CD8-positive, alpha-beta memory T cell (primary cell): ENCODE measurements at regions not wholly inside any gene's neighbourhood (a gene's known extent, or its start where the extent isn't known, plus 50 kb on each side); places are given as distances from the start of the nearest gene placed in this dataset.

Experiments
- CTCF ChIA-PET: fragments of 350-600 bp; sonication (Branson Sonifier 250); formaldehyde crosslinking; loops from one replicate; lab custom pipeline; 2021; ENCODE audit warnings: antibody characterized with exemption; lab: Charles Lee
- POLR2A ChIA-PET: fragments of 350-600 bp; sonication (Branson Sonifier 250); formaldehyde crosslinking; loops from one replicate; lab custom pipeline; 2021; ENCODE audit warnings: antibody characterized with exemption; lab: Charles Lee
- DNase-seq, 5 donors: peaks; one replicate each; pipeline versions ENCODE4 v3.0.0 to v3.0.0-alpha.2; 2020 to 2022; ENCODE audit warnings: mixed read lengths in 1 of 5
- H3K27ac ChIP-seq: one replicate; pipeline ENCODE4 v1.7.0; 2013; ENCODE audit warnings: low read depth, mild to moderate bottlenecking, low read length, moderate library complexity
- H3K27me3 ChIP-seq: 2 replicates; pipeline ENCODE4 v1.7.0; 2013; ENCODE audit warnings: low read length, mild to moderate bottlenecking; ENCODE audit not compliant: insufficient read depth, poor library complexity, severe bottlenecking
- H3K36me3 ChIP-seq: 2 replicates; pipeline ENCODE4 v1.7.0; 2013; ENCODE audit warnings: mild to moderate bottlenecking, low read length, moderate library complexity; ENCODE audit not compliant: insufficient read depth
- H3K4me1 ChIP-seq: 2 replicates; pipeline ENCODE4 v1.7.0; 2013; ENCODE audit warnings: mild to moderate bottlenecking, low read length, moderate library complexity; ENCODE audit not compliant: insufficient read depth
- H3K4me3 ChIP-seq: 2 replicates; pipeline ENCODE4 v1.7.0; 2013; ENCODE audit warnings: mild to moderate bottlenecking, low read length
- H3K9me3 ChIP-seq: 2 replicates; pipeline ENCODE4 v1.7.0; 2013; ENCODE audit warnings: mild to moderate bottlenecking, low read length
- H3K27ac Mint-ChIP-seq, 8 donors: one replicate each; pipeline ENCODE4 v1.8.0; 2020 to 2021; ENCODE audit warnings: mixed read lengths in 8 of 8, mild to moderate bottlenecking in 6 of 8, inconsistent platforms in 3 of 8, moderate library complexity in 3 of 8
- H3K27me3 Mint-ChIP-seq, 2 donors: one replicate each; pipeline ENCODE4 v1.8.0; 2020 to 2021; ENCODE audit warnings: mixed read lengths in 2 of 2, mild to moderate bottlenecking in 1 of 2, moderate library complexity in 1 of 2
- H3K36me3 Mint-ChIP-seq, 3 donors: one replicate each; pipeline ENCODE4 v1.8.0; 2020 to 2021; ENCODE audit warnings: mixed read lengths in 3 of 3, inconsistent platforms in 1 of 3, mild to moderate bottlenecking in 1 of 3
- H3K4me1 Mint-ChIP-seq, 3 donors: one replicate each; pipeline ENCODE4 v1.8.0; 2020 to 2021; ENCODE audit warnings: mixed read lengths in 3 of 3, inconsistent platforms in 1 of 3, mild to moderate bottlenecking in 1 of 3
- H3K4me3 Mint-ChIP-seq, 7 donors: one replicate each; pipeline ENCODE4 v1.8.0; 2020 to 2021; ENCODE audit warnings: mixed read lengths in 7 of 7, mild to moderate bottlenecking in 6 of 7, moderate library complexity in 4 of 7, inconsistent platforms in 2 of 7
- H3K9me3 Mint-ChIP-seq, 5 donors: one replicate each; pipeline ENCODE4 v1.8.0; 2020 to 2022; ENCODE audit warnings: mixed read lengths in 5 of 5, mild to moderate bottlenecking in 3 of 5, moderate library complexity in 2 of 5, inconsistent platforms in 1 of 5

DNA sequence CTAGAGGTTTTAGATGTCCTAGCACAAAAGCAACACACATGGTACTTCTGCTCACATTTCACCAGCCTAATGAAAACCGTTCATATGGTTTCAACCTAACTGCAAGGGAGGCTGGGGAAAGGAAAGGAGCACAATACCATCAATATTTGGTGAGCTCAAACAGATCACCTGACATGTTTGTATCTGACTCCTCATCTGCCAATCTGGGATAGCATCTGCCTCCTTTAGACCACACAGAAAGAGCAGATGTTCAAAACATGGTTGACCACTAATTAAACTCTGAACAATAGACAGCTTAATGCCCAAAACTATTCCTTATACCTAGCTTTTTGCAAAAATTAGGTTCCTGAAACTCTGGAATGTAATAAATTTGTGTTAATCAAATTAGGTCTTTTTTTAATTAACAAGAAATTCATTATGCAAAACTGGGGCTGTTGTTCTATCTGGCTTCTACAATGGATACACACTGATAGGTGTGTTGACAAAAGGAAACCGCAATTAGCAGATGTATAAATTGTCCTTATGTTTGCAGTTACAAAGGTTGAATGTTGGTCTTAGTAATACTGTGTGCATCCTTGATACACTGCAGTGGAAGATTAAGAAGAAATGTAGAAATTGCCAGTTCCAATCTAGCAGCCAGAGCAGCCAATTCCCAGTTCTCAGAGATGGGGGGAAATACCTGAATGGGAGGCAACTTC lies 89.3 kb downstream of the DUSP6 start:
- Mint-ChIP-seq H3K27me3 (peaks cover 3 to 5% of the 10 kb centered on the region in 2 donors), H3K9me3 (no peaks in the 10 kb centered on the region), H3K27ac (no peak overlapping the region), H3K4me3 (no peak overlapping the region), H3K4me1 (no peaks in the 10 kb centered on the region), H3K36me3 (peaks cover 0 to 7% (median 0%) of the 10 kb centered on the region in 3 donors)
- no peaks in the 10 kb centered on the region for H3K4me1 ChIP-seq
- no peak for DNase-seq
- ChIA-PET POLR2A (no interaction called here), CTCF (interaction anchor here (1.6 kb wide), 1 partner anchor 18 kb away, joined by 4 read pairs; no protein-coding TSS in a partner anchor)
- no peaks in the 10 kb centered on the region for H3K9me3 ChIP-seq
- H3K4me3 ChIP-seq, result no peak overlapping the region
- no peaks in the 10 kb centered on the region for H3K36me3 ChIP-seq
- H3K27me3 ChIP-seq, result no peaks in the 10 kb centered on the region
- H3K27ac ChIP-seq, result no peak overlapping the region

GRCh38 chr12:89261982-89262381 lies 90.3 kb downstream of the DUSP6 start:
- Mint-ChIP-seq H3K4me3 (no peak overlapping the region), H3K27ac (no peak overlapping the region)
- POLR2A ChIA-PET, result no interaction called here

GRCh38 chr12:89260841-89261637 lies 91.3 kb downstream of the DUSP6 start:
- H3K27ac Mint-ChIP-seq, result no peak overlapping the region
- H3K9me3 ChIP-seq, result no peaks in the 10 kb centered on the region
- no peaks in the 10 kb centered on the region for H3K9me3 Mint-ChIP-seq
- no peak overlapping the region for H3K4me3 ChIP-seq
- POLR2A ChIA-PET, result no interaction called here
- DNase-seq, result no peak
- H3K4me1 Mint-ChIP-seq, result no peaks in the 10 kb centered on the region
- no peaks in the 10 kb centered on the region for H3K27me3 ChIP-seq
- H3K27me3 Mint-ChIP-seq, result peaks cover 3 to 5% of the 10 kb centered on the region in 2 donors
- H3K4me3 Mint-ChIP-seq, result no peak overlapping the region
- H3K36me3 Mint-ChIP-seq, result peaks cover 0 to 9% (median 0%) of the 10 kb centered on the region in 3 donors
- no peaks in the 10 kb centered on the region for H3K4me1 ChIP-seq
- CTCF ChIA-PET, result no interaction called here
- no peaks in the 10 kb centered on the region for H3K36me3 ChIP-seq
- no peak overlapping the region for H3K27ac ChIP-seq

More at GRCh38 chr12:89261982-89262381, 90.3 kb downstream of the DUSP6 start:
- Mint-ChIP-seq H3K27me3 (peaks cover 3 to 5% of the 10 kb centered on the region in 2 donors), H3K4me1 (no peaks in the 10 kb centered on the region), H3K9me3 (no peaks in the 10 kb centered on the region), H3K36me3 (peaks cover 0 to 9% (median 0%) of the 10 kb centered on the region in 3 donors)
- DNase-seq, result no peak
- Histone ChIP-seq H3K27ac (no peak overlapping the region), H3K27me3 (no peaks in the 10 kb centered on the region), H3K9me3 (no peaks in the 10 kb centered on the region), H3K4me1 (no peaks in the 10 kb centered on the region), H3K36me3 (no peaks in the 10 kb centered on the region), H3K4me3 (no peak overlapping the region)
- CTCF ChIA-PET, result interaction anchor here (1.6 kb wide), 1 partner anchor 19 kb away, joined by 4 read pairs; no protein-coding TSS in a partner anchor

GRCh38 chr12:89259821-89260220 lies 92.5 kb downstream of the DUSP6 start:
- Histone ChIP-seq H3K4me3 (no peak overlapping the region), H3K36me3 (no peaks in the 10 kb centered on the region), H3K4me1 (no peaks in the 10 kb centered on the region), H3K9me3 (no peaks in the 10 kb centered on the region), H3K27me3 (no peaks in the 10 kb centered on the region), H3K27ac (no peak overlapping the region)
- H3K27ac Mint-ChIP-seq, result no peak overlapping the region
- H3K9me3 Mint-ChIP-seq, result no peaks in the 10 kb centered on the region
- ChIA-PET POLR2A (no interaction called here), CTCF (no interaction called here)
- no peaks in the 10 kb centered on the region for H3K4me1 Mint-ChIP-seq
- peaks cover 3 to 5% of the 10 kb centered on the region in 2 donors for H3K27me3 Mint-ChIP-seq
- DNase-seq, result no peak
- peaks cover 0 to 9% (median 0%) of the 10 kb centered on the region in 3 donors for H3K36me3 Mint-ChIP-seq
- no peak overlapping the region for H3K4me3 Mint-ChIP-seq

GRCh38 chr12:89258240-89258969 lies 93.9 kb downstream of the DUSP6 start:
- Histone ChIP-seq H3K9me3 (no peaks in the 10 kb centered on the region), H3K36me3 (no peaks in the 10 kb centered on the region), H3K4me1 (no peaks in the 10 kb centered on the region), H3K27ac (no peak overlapping the region), H3K27me3 (no peaks in the 10 kb centered on the region), H3K4me3 (no peak overlapping the region)
- ChIA-PET POLR2A (no interaction called here), CTCF (no interaction called here)
- peaks cover 0 to 4% of the 10 kb centered on the region in 2 donors for H3K27me3 Mint-ChIP-seq
- no peak for DNase-seq
- H3K4me3 Mint-ChIP-seq, result no peak overlapping the region
- H3K27ac Mint-ChIP-seq, result no peak overlapping the region
- H3K36me3 Mint-ChIP-seq, result peaks cover 0 to 9% (median 0%) of the 10 kb centered on the region in 3 donors
- H3K4me1 Mint-ChIP-seq, result no peaks in the 10 kb centered on the region
- no peaks in the 10 kb centered on the region for H3K9me3 Mint-ChIP-seq

GRCh38 chr12:89257340-89257739 lies 95.0 kb downstream of the DUSP6 start:
- no peak overlapping the region for H3K27ac ChIP-seq
- Mint-ChIP-seq H3K36me3 (peaks cover 0 to 9% (median 0%) of the 10 kb centered on the region in 3 donors), H3K4me3 (no peak overlapping the region), H3K9me3 (no peaks in the 10 kb centered on the region), H3K27me3 (peaks cover 0 to 6% of the 10 kb centered on the region in 2 donors), H3K27ac (no peak overlapping the region), H3K4me1 (no peaks in the 10 kb centered on the region)
- CTCF ChIA-PET, result no interaction called here
- no peak overlapping the region for H3K4me3 ChIP-seq
- H3K36me3 ChIP-seq, result no peaks in the 10 kb centered on the region
- no peaks in the 10 kb centered on the region for H3K27me3 ChIP-seq
- H3K4me1 ChIP-seq, result no peaks in the 10 kb centered on the region
- POLR2A ChIA-PET, result no interaction called here
- DNase-seq, result no peak
- no peaks in the 10 kb centered on the region for H3K9me3 ChIP-seq

- Histone ChIP-seq H3K27ac (no peak overlapping the region), H3K4me3 (no peak overlapping the region), H3K9me3 (no peaks in the 10 kb centered on the region), H3K4me1 (no peaks in the 10 kb centered on the region), H3K27me3 (no peaks in the 10 kb centered on the region), H3K36me3 (no peaks in the 10 kb centered on the region)
- H3K4me1 Mint-ChIP-seq, result no peaks in the 10 kb centered on the region
- no peak overlapping the region for H3K4me3 Mint-ChIP-seq
- peaks cover 0 to 6% of the 10 kb centered on the region in 2 donors for H3K27me3 Mint-ChIP-seq
- H3K36me3 Mint-ChIP-seq, result peaks cover 0 to 9% (median 0%) of the 10 kb centered on the region in 3 donors
- CTCF ChIA-PET, result no interaction called here
- no peak overlapping the region for H3K27ac Mint-ChIP-seq
- H3K9me3 Mint-ChIP-seq, result no peaks in the 10 kb centered on the region
- POLR2A ChIA-PET, result no interaction called here
- no peak for DNase-seq
Measured at GRCh38 chr12:89256060-89256459, 96.2 kb downstream of the DUSP6 start.

- no peak overlapping the region for H3K4me3 ChIP-seq
- Mint-ChIP-seq H3K36me3 (peaks cover 0 to 7% (median 0%) of the 10 kb centered on the region in 3 donors), H3K4me3 (no peak overlapping the region), H3K4me1 (no peaks in the 10 kb centered on the region), H3K27ac (no peak overlapping the region), H3K9me3 (no peaks in the 10 kb centered on the region), H3K27me3 (peaks cover 4 to 6% of the 10 kb centered on the region in 2 donors)
- H3K4me1 ChIP-seq, result no peaks in the 10 kb centered on the region
- ChIA-PET CTCF (no interaction called here), POLR2A (no interaction called here)
- H3K27me3 ChIP-seq, result no peaks in the 10 kb centered on the region
- no peak for DNase-seq
- no peaks in the 10 kb centered on the region for H3K36me3 ChIP-seq
- H3K9me3 ChIP-seq, result no peaks in the 10 kb centered on the region
- H3K27ac ChIP-seq, result no peak overlapping the region
Measured at GRCh38 chr12:89253488-89253887, 98.8 kb downstream of the DUSP6 start.
